ENCODE measurements at regions not wholly inside any gene's neighbourhood (a gene's known extent, or its start where the extent isn't known, plus 50 kb on each side); places are given as distances from the start of the nearest gene placed in this dataset.

GRCh38 chr16:79543219-79543618 is 57.3 kb downstream of the MAF start:
- DNase-seq, result no peak

- DNase-seq, result no peak
These were observed 58.2 kb downstream of the MAF start for GRCh38 chr16:79542237-79542774.

- DNase-seq, result no peak
These were observed 59.5 kb downstream of the MAF start for GRCh38 chr16:79540825-79541595.

GRCh38 chr16:79537584-79537983 is 63.0 kb downstream of the MAF start:
- DNase-seq, result no peak

- no peak for DNase-seq
These were observed 63.6 kb downstream of the MAF start for GRCh38 chr16:79536958-79537357.

- no peak for DNase-seq
These were observed 65.4 kb downstream of the MAF start for GRCh38 chr16:79535130-79535529.

GRCh38 chr16:79534143-79534542 is 66.4 kb downstream of the MAF start:
- no peak for DNase-seq

- no peak for DNase-seq
These were observed 67.2 kb downstream of the MAF start for GRCh38 chr16:79533292-79533691.

- DNase-seq, result no peak
These were observed 67.8 kb downstream of the MAF start for GRCh38 chr16:79532785-79533184.

- no peak for DNase-seq
These were observed 68.3 kb downstream of the MAF start for GRCh38 chr16:79532273-79532672.

- no peak for DNase-seq
These were observed 72.2 kb downstream of the MAF start for GRCh38 chr16:79528338-79528737.

- DNase-seq, result no peak
These were observed 76.6 kb downstream of the MAF start for GRCh38 chr16:79523971-79524370.

GRCh38 chr16:79519448-79519847 is 81.1 kb downstream of the MAF start:
- DNase-seq, result no peak

- DNase-seq, result no peak
These were observed 83.4 kb downstream of the MAF start for GRCh38 chr16:79517156-79517555.

- no peak for DNase-seq
These were observed 89.7 kb downstream of the MAF start for GRCh38 chr16:79510879-79511278.

GRCh38 chr16:79509906-79510305 is 90.6 kb downstream of the MAF start:
- DNase-seq, result no peak

- no peak for DNase-seq
These were observed 91.3 kb downstream of the MAF start for GRCh38 chr16:79509211-79509631.

- no peak for DNase-seq
These were observed 92.2 kb downstream of the MAF start for GRCh38 chr16:79508294-79508693.

GRCh38 chr16:79505344-79505743 is 95.2 kb downstream of the MAF start:
- no peak for DNase-seq

- DNase-seq, result no peak
These were observed 97.0 kb downstream of the MAF start for GRCh38 chr16:79503511-79503910.

GRCh38 chr16:79501446-79501845 is 99.1 kb downstream of the MAF start:
- DNase-seq, result no peak

- no peak for DNase-seq
These were observed 99.7 kb downstream of the MAF start for GRCh38 chr16:79500866-79501265.

GRCh38 chr16:79500286-79500685 is 100.3 kb downstream of the MAF start:
- DNase-seq, result no peak

GRCh38 chr16:79498928-79499327 is 101.6 kb downstream of the MAF start:
- no peak for DNase-seq

Data from fibroblast of upper back skin (primary cell).